Adrenal gland (tissue), 5 donors: ENCODE measurements at regions not wholly inside any gene's neighbourhood (a gene's known extent, or its start where the extent isn't known, plus 50 kb on each side); places are given as distances from the start of the nearest gene placed in this dataset.

ENCODE experiments used
- POLR2A ChIP-seq, 2 donors: fragments of 450-650 bp; IDR thresholded peaks; one replicate each; pipeline ENCODE4 v1.6.1; 2017; ENCODE audit warnings: antibody characterized with exemption in 2 of 2, mild to moderate bottlenecking in 2 of 2, moderate library complexity in 1 of 2
- TF ChIP-seq, protein P1 (sequence below), 6 experiments: fragments of 450-650 bp in 4 of 6; fragments of 200-600 bp in 2 of 6; sonication (generic) in 1 of 6; IDR thresholded peaks; 1 replicate in 5 of 6; 2 replicates in 1 of 6; pipeline versions ENCODE4 v1.5.1 to v1.8.0; 2016 to 2021; ENCODE audit warnings: antibody characterized with exemption in 6 of 6, mild to moderate bottlenecking in 2 of 6, moderate library complexity in 1 of 6
- donor health status: DM: no; HTN: no; CAD: no.

- no peak for TF ChIP-seq POLR2A (IDR thresholded peaks at IDR 0.05)
- TF ChIP-seq, protein P1, sequence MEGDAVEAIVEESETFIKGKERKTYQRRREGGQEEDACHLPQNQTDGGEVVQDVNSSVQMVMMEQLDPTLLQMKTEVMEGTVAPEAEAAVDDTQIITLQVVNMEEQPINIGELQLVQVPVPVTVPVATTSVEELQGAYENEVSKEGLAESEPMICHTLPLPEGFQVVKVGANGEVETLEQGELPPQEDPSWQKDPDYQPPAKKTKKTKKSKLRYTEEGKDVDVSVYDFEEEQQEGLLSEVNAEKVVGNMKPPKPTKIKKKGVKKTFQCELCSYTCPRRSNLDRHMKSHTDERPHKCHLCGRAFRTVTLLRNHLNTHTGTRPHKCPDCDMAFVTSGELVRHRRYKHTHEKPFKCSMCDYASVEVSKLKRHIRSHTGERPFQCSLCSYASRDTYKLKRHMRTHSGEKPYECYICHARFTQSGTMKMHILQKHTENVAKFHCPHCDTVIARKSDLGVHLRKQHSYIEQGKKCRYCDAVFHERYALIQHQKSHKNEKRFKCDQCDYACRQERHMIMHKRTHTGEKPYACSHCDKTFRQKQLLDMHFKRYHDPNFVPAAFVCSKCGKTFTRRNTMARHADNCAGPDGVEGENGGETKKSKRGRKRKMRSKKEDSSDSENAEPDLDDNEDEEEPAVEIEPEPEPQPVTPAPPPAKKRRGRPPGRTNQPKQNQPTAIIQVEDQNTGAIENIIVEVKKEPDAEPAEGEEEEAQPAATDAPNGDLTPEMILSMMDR (IDR thresholded peaks at IDR 0.05) = no peak
These were observed 305.2 kb upstream of the PDE3A start for GRCh38 chr12:20063116-20063515.
